C4-2B (cell line): ENCODE measurements at regions not wholly inside any gene's neighbourhood (a gene's known extent, or its start where the extent isn't known, plus 50 kb on each side); places are given as distances from the start of the nearest gene placed in this dataset.

ENCODE experiments used
- H3K27ac ChIP-seq: fragments of 450-650 bp; 2 replicates; pipeline ENCODE4 v1.5.1; 2017
- CTCF ChIP-seq: fragments of 450-650 bp; conservative IDR thresholded peaks from 2 replicates; pipeline ENCODE4 v1.5.1; 2017; ENCODE audit warnings: mild to moderate bottlenecking
- ZFX ChIP-seq: fragments of 450-650 bp; IDR thresholded peaks from 2 replicates; pipeline ENCODE4 v1.6.1; 2017

- H3K27ac ChIP-seq = no peak overlapping the region
These were observed 589.5 kb downstream of the NOVA1 start for GRCh38 chr14:26008290-26008689.

GRCh38 chr14:26004342-26004741, 593.5 kb downstream of the NOVA1 start:
- TF ChIP-seq CTCF (no peak), ZFX (no peak)
- H3K27ac ChIP-seq = no peak overlapping the region

More at GRCh38 chr14:26008290-26008689, 589.5 kb downstream of the NOVA1 start:
- TF ChIP-seq CTCF (peak; percentile 45), ZFX (no peak)

- H3K27ac ChIP-seq = no peak overlapping the region
- TF ChIP-seq CTCF = no peak
- TF ChIP-seq ZFX = no peak
These were observed 604.0 kb downstream of the NOVA1 start for GRCh38 chr14:25993830-25994229.

- no peak overlapping the region for H3K27ac ChIP-seq
- TF ChIP-seq ZFX = no peak
- no peak for TF ChIP-seq CTCF
These were observed 609.3 kb downstream of the NOVA1 start for GRCh38 chr14:25988536-25988935.

GRCh38 chr14:25955772-25956171, 642.1 kb downstream of the NOVA1 start:
- no peak overlapping the region for H3K27ac ChIP-seq
- TF ChIP-seq CTCF (no peak), ZFX (no peak)

- no peak overlapping the region for H3K27ac ChIP-seq
- no peak for TF ChIP-seq ZFX
- TF ChIP-seq CTCF = no peak
These were observed 644.2 kb downstream of the NOVA1 start for GRCh38 chr14:25953532-25954139.

GRCh38 chr14:25945746-25946145, 652.1 kb downstream of the NOVA1 start:
- no peak for TF ChIP-seq CTCF
- no peak for TF ChIP-seq ZFX
- no peak overlapping the region for H3K27ac ChIP-seq
